ENCODE measurements at regions not wholly inside any gene's neighbourhood (a gene's known extent, or its start where the extent isn't known, plus 50 kb on each side); places are given as distances from the start of the nearest gene placed in this dataset.
"Not testable (repeated sequence)": the region's sequence is repeated elsewhere in the genome, so short reads cannot be mapped to it uniquely, and the experiment has no call there.

DNA sequence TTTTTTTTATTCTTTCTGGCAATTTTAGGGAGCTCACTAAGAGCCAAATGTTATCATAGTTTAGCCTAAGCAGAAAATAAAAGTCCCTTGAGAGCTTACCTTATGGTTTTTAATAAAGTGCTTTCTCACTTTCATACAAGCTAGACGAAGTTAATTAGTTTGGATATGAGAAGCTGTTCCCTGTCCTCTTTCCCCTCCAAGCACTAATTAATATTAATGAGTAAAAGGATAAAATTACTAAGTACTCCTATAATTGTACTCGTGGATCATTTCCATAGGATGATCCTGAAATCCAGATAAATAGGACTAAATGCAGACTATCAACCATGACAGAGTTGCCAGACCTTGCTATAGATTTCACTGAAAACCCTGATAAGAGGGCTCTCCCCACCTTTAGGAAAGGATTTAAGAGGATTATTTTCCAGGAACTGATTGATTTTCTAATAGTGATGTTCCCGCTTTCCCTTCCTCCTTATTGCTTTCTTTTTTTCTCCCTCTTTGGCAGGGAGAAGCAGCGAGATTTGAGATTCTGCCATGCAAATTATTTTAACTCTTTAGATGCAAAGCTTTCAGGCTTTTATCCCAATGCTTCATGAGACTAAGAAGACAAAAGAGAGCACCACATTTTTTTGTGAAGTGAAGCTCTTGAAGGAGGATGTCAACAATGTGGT lies 58.3 kb upstream of the HECW1 start:
- no peak for DNase-seq

DNA sequence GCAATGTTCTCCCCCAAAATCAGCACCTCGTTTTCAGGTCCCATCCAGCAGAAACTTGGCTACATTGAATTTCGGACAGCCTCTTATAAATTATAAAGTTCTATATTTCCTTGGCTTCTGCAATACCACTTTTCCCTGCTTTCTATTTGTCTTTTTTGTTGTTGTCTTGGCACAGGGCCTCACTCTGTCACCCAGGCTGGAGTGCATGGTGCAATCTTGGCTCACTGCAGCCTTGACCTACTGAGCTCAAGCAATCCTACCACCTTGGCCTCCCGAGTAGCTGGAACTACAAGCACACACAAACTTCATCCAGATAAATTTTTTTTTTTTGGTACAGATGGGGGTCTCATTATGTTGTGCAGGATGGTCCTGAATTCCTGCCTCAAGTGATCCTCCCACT lies 55.3 kb upstream of the HECW1 start:
- DNase-seq: no peak

DNA sequence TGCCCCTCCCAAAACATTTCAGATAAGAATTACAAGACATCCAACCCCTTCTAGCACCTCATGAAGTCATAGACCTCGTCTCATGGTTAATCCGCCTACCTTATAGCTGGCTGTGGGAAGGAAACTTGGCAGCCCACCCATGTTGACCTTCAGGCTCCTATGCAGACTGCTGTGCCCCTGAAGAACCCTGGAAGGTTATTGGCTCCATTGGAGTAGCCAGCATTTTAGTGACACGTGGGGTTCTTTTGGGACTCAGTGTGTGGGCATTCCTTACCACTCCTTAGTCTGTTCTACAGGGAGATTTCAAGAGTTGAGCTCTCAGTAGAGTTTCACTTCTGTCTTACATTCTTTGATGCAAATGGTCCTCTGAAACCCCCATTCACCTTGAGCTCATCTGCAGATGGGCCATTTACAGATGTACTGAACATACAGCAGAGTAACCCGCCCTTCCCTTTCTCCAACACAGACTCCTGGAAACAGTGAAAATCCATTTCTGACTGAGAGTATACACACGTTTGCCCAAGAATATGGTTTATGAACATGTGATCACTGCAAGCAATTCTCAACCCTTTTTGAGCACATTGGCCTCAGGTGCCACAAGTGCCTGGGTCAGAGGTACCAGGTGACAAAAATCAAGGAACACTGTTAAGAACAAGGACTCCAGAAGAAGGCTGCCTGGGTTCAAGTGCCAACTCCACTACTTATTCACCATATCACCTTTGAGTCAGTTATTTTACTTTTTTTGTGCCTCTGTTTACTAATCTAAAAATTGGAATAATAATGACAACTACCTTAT lies 54.0 kb upstream of the HECW1 start:
- DNase-seq: no peak

DNA sequence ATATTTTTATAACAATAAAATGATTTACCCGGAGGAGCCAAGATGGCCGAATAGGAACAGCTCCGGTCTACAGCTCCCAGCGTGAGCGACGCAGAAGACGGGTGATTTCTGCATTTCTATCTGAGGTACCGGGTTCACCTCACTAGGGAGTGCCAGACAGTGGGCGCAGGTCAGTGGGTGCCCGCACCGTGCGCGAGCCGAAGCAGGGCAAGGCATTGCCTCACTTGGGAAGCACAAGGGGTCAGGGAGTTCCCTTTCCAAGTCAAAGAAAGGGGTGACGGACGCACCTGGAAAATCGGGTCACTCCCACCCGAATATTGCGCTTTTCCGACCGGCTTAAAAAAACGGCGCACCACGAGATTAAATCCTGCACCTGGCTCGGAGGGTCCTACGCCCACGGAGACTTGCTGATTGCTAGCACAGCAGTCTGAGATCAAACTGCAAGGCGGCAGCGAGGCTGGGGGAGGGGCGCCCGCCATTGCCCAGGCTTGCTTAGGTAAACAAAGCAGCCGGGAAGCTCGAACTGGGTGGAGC lies 53.3 kb upstream of the HECW1 start:
- not testable (repeated sequence) for DNase-seq
